ENCODE measurements at regions not wholly inside any gene's neighbourhood (a gene's known extent, or its start where the extent isn't known, plus 50 kb on each side); places are given as distances from the start of the nearest gene placed in this dataset.

GRCh38 chr4:111174331-111174730 lies 551.5 kb upstream of the PITX2 start (continued):
- no peak for TF ChIP-seq BCL11A (IDR thresholded peaks at IDR 0.05; ENCODE audit: low read depth, low read length)
- no peak for TF ChIP-seq SREBF1 (IDR thresholded peaks at IDR 0.05; ENCODE audit: low read length)
- no peak for TF ChIP-seq NFYB (IDR thresholded peaks at IDR 0.05; ENCODE audit: insufficient read depth, low read depth, low read length)
- TF ChIP-seq CREB1 (IDR thresholded peaks at IDR 0.05; ENCODE audit: low read depth) = no peak
- no peak for TF ChIP-seq POLR2A (IDR thresholded peaks at IDR 0.05; ENCODE audit: low read depth, low read length)
- TF ChIP-seq BMI1 (IDR thresholded peaks at IDR 0.05; ENCODE audit: borderline replicate concordance) = no peak
- no peak for TF ChIP-seq MEF2B (IDR thresholded peaks at IDR 0.05; ENCODE audit: partially characterized antibody, poor library complexity, severe bottlenecking)
- TF ChIP-seq LARP7 (IDR thresholded peaks at IDR 0.05) = no peak
- no peak for TF ChIP-seq ATF2 (IDR thresholded peaks at IDR 0.05; ENCODE audit: low read length)

GRCh38 chr4:111178231-111178630 lies 555.4 kb upstream of the PITX2 start:
- Histone ChIP-seq H3K79me2 (ENCODE audit: control insufficient read depth, insufficient read depth, low read length) (no peaks in the 10 kb centered on the region), H3K36me3 (ENCODE audit: control insufficient read depth in 2 of 2, insufficient read depth in 2 of 2, low read length in 1 of 2) (no peaks in the 10 kb centered on the region), H2AFZ (ENCODE audit: control insufficient read depth, low read depth, low read length) (no peak overlapping the region), H3K4me3 (no peak overlapping the region), H3K27ac (ENCODE audit: control insufficient read depth, insufficient read depth) (no peak overlapping the region), H3K4me2 (ENCODE audit: control insufficient read depth, insufficient read depth) (no peak overlapping the region), H4K20me1 (ENCODE audit: control insufficient read depth, insufficient read depth) (no peaks in the 10 kb centered on the region), H3K4me1 (ENCODE audit: control insufficient read depth, insufficient read depth, low read length) (no peaks in the 10 kb centered on the region), H3K9me3 (replicated peaks; ENCODE audit: control insufficient read depth, insufficient read depth, low read length) (no peaks in the 10 kb centered on the region), H3K9ac (ENCODE audit: control insufficient read depth, insufficient read depth, low read length) (no peak overlapping the region), H3K27me3 (replicated peaks in 1 of 2; ENCODE audit: control insufficient read depth in 2 of 2, insufficient read depth in 2 of 2, low read length in 1 of 2) (no peaks in the 10 kb centered on the region)
- ATAC-seq = no peak
- no peak for FAIRE-seq
- BruUV-seq (replicated peaks) = no TSS peak
- in situ Hi-C loops (cut with MboI) = no loop called here
- SMC1A ChIA-PET (ENCODE audit: uncharacterized antibody, unreplicated experiment) = no interaction called here
- CTCF ChIA-PET = no interaction called here
- RAD21 ChIA-PET (ENCODE audit: unreplicated experiment) = no interaction called here
- intact Hi-C loops (cut with micrococcal nuclease; ENCODE audit: unreplicated experiment) = no loop called here
- POLR2A ChIA-PET = no interaction called here
- no peak for DNase-seq (ENCODE audit: low read depth, low spot score)
- TF ChIP-seq ZBTB11 (CRISPR knock-in tag; IDR thresholded peaks at IDR 0.05) (no peak), RAD21 (IDR thresholded peaks at IDR 0.05; ENCODE audit: insufficient read depth, low read depth, low read length) (no peak), ATF7 (IDR thresholded peaks at IDR 0.05; ENCODE audit: low read depth) (no peak), BRCA1 (IDR thresholded peaks at IDR 0.05; ENCODE audit: low read depth, low read length) (no peak), RELB (IDR thresholded peaks at IDR 0.05; ENCODE audit: low read depth) (no peak), CHD1 (IDR thresholded peaks at IDR 0.05; ENCODE audit: low read depth, low read length) (no peak), MAX (IDR thresholded peaks at IDR 0.05; ENCODE audit: low read depth, low read length) (no peak), WRNIP1 (IDR thresholded peaks at IDR 0.05; ENCODE audit: borderline replicate concordance, low read depth, low read length) (no peak), TAF1 (IDR thresholded peaks at IDR 0.05; ENCODE audit: borderline replicate concordance, low read depth, low read length) (no peak), USF1 (IDR thresholded peaks at IDR 0.05; ENCODE audit: borderline replicate concordance, extremely low read length, insufficient read depth, low read depth, low read length) (no peak), NR2F1 (conservative IDR thresholded peaks at IDR 0.05) (no peak)
